ENCODE measurements at regions not wholly inside any gene's neighbourhood (a gene's known extent, or its start where the extent isn't known, plus 50 kb on each side); places are given as distances from the start of the nearest gene placed in this dataset.
"Not testable (repeated sequence)": the region's sequence is repeated elsewhere in the genome, so short reads cannot be mapped to it uniquely, and the experiment has no call there.

- TF ChIP-seq ZFX (IDR thresholded peaks at IDR 0.05; ENCODE audit: borderline replicate concordance) (no peak), CTCF (IDR thresholded peaks at IDR 0.05) (no peak)
- H3K27ac ChIP-seq, result no peak overlapping the region
These were observed 83.9 kb upstream of the SLC39A10 start for GRCh38 chr2:195572895-195573683.

- no peak overlapping the region for H3K27ac ChIP-seq
- TF ChIP-seq ZFX (IDR thresholded peaks at IDR 0.05; ENCODE audit: borderline replicate concordance) (no peak), CTCF (IDR thresholded peaks at IDR 0.05) (no peak)
These were observed 86.7 kb upstream of the SLC39A10 start for GRCh38 chr2:195570329-195570728.

GRCh38 chr2:195569255-195569654 lies 87.8 kb upstream of the SLC39A10 start:
- TF ChIP-seq CTCF (IDR thresholded peaks at IDR 0.05) (no peak), ZFX (IDR thresholded peaks at IDR 0.05; ENCODE audit: borderline replicate concordance) (no peak)
- H3K27ac ChIP-seq, result no peak overlapping the region

GRCh38 chr2:195564625-195565135 lies 92.3 kb upstream of the SLC39A10 start:
- not testable (repeated sequence) for H3K27ac ChIP-seq

GRCh38 chr2:195563857-195564512 lies 93.0 kb upstream of the SLC39A10 start:
- no peak overlapping the region for H3K27ac ChIP-seq
- TF ChIP-seq CTCF (IDR thresholded peaks at IDR 0.05) (no peak), ZFX (IDR thresholded peaks at IDR 0.05; ENCODE audit: borderline replicate concordance) (no peak)

- TF ChIP-seq CTCF (IDR thresholded peaks at IDR 0.05) (no peak), ZFX (IDR thresholded peaks at IDR 0.05; ENCODE audit: borderline replicate concordance) (no peak)
- peak overlapping the region; percentile 29 for H3K27ac ChIP-seq
These were observed 94.2 kb upstream of the SLC39A10 start for GRCh38 chr2:195562570-195563566.

Data from 22Rv1 (cell line).